Endothelial cell of umbilical vein (primary cell): ENCODE measurements at regions not wholly inside any gene's neighbourhood (a gene's known extent, or its start where the extent isn't known, plus 50 kb on each side); places are given as distances from the start of the nearest gene placed in this dataset.

Experiments used
- BruUV-seq: library from RNA; stranded (reverse); fragments of 400-500 nt; replicated peaks from 2 replicates; lab custom pipeline; 2021; lab: Mats Ljungman, UMichigan
- CTCF ChIA-PET: fragments of 300-600, 350-600 bp; sonication (Branson Sonifier 250); formaldehyde crosslinking; loops from one replicate; lab custom pipeline; 2021; ENCODE audit warnings: antibody characterized with exemption, inconsistent platforms; lab: Charles Lee
- POLR2A ChIA-PET: fragments of 300-600, 350-600 bp; sonication (Branson Sonifier 250); formaldehyde crosslinking; loops from one replicate; lab custom pipeline; 2021; ENCODE audit warnings: antibody characterized with exemption, inconsistent platforms; lab: Charles Lee
- DNase-seq: peaks from one replicate; pipeline ENCODE4 v3.0.0-alpha.2; 2011; ENCODE audit warnings: low read depth, low spot score
- FAIRE-seq: peaks from 2 replicates; lab custom pipeline; 2011; peaks lifted over from hg19 to GRCh38; lab: Jason Lieb, UNC
- H2AFZ ChIP-seq: 2 replicates; pipeline ENCODE4 v1.6.0; 2012; ENCODE audit warnings: low read depth, low read length, control low read depth, inconsistent platforms
- H3K27ac ChIP-seq: 2 replicates; pipeline ENCODE4 v1.5.1; 2011; ENCODE audit warnings: low read depth, mild to moderate bottlenecking, control low read depth, low read length, moderate library complexity; ENCODE audit not compliant: insufficient read depth
- H3K27me3 ChIP-seq, 2 experiments: 2 replicates each; pipeline versions ENCODE4 v1.6.0 to v1.6.1; 2011; ENCODE audit warnings: low read length in 2 of 2, mixed read lengths in 1 of 2; ENCODE audit not compliant: control insufficient read depth in 2 of 2, insufficient read depth in 2 of 2
- H3K36me3 ChIP-seq, 2 experiments: 2 replicates in 1 of 2; 3 replicates in 1 of 2; pipeline ENCODE4 v1.5.1; 2011; ENCODE audit warnings: low read length in 2 of 2, mild to moderate bottlenecking in 1 of 2, moderate library complexity in 1 of 2; ENCODE audit not compliant: control insufficient read depth in 2 of 2, insufficient read depth in 2 of 2; ENCODE audit errors: extremely low read depth in 1 of 2
- H3K4me1 ChIP-seq: 3 replicates; pipeline ENCODE4 v1.5.1; 2011; ENCODE audit warnings: mild to moderate bottlenecking, low read length; ENCODE audit not compliant: control insufficient read depth, insufficient read depth; ENCODE audit errors: extremely low read depth
- H3K4me2 ChIP-seq: 2 replicates; pipeline ENCODE4 v1.6.1; 2011; ENCODE audit warnings: low read length, control low read depth, mixed read lengths; ENCODE audit not compliant: insufficient read depth
- H3K4me3 ChIP-seq, 3 experiments: fragments of 200-600 bp in 1 of 3; sonication (generic), shearing (Covaris generic) in 1 of 3; replicated peaks in 1 of 3; 2 replicates each; pipeline ENCODE4 v1.5.1; 2011 to 2016; ENCODE audit warnings: control low read depth in 3 of 3, low read length in 3 of 3, mild to moderate bottlenecking in 2 of 3, inconsistent platforms in 1 of 3, low read depth in 1 of 3, moderate library complexity in 1 of 3; ENCODE audit not compliant: insufficient read depth in 1 of 3
- H3K79me2 ChIP-seq: 2 replicates; pipeline ENCODE4 v1.6.0; 2012; ENCODE audit warnings: low read length, inconsistent platforms; ENCODE audit not compliant: control insufficient read depth, insufficient read depth
- H3K9ac ChIP-seq: replicated peaks from 2 replicates; pipeline ENCODE3; 2011; ENCODE audit warnings: low read length, control low read depth; ENCODE audit not compliant: insufficient read depth; ENCODE audit errors: extremely low read depth
- H3K9me1 ChIP-seq: replicated peaks from 3 replicates; pipeline ENCODE4 v1.6.0; 2011; ENCODE audit warnings: mild to moderate bottlenecking, low read length; ENCODE audit not compliant: control insufficient read depth, insufficient read depth; ENCODE audit errors: extremely low read depth
- H3K9me3 ChIP-seq: replicated peaks from 2 replicates; pipeline ENCODE4 v1.5.1; 2012; ENCODE audit warnings: low read length, inconsistent platforms; ENCODE audit not compliant: control insufficient read depth, insufficient read depth
- H4K20me1 ChIP-seq: replicated peaks from 2 replicates; pipeline ENCODE3; 2011; ENCODE audit warnings: mild to moderate bottlenecking, low read length; ENCODE audit not compliant: control insufficient read depth, insufficient read depth; ENCODE audit errors: extremely low read depth
- CTCF ChIP-seq, 2 donors: IDR thresholded peaks; 1 replicate in 1 of 2; 2 replicates in 1 of 2; pipeline ENCODE4 v1.5.1; 2011; ENCODE audit warnings: low read length in 2 of 2, mild to moderate bottlenecking in 2 of 2, moderate library complexity in 2 of 2, control low read depth in 1 of 2, inconsistent platforms in 1 of 2, low read depth in 1 of 2; ENCODE audit not compliant: insufficient read depth in 1 of 2; ENCODE audit errors: extremely low read depth in 1 of 2
- EZH2 ChIP-seq: IDR thresholded peaks from 2 replicates; pipeline ENCODE4 v1.6.1; 2012; ENCODE audit warnings: borderline replicate concordance, low read depth, mild to moderate bottlenecking, moderate library complexity, low read length, inconsistent platforms; ENCODE audit not compliant: severe bottlenecking
- FOS ChIP-seq: IDR thresholded peaks from 2 replicates; pipeline ENCODE4 v1.6.1; 2011; ENCODE audit warnings: mild to moderate bottlenecking, low read length, moderate library complexity, borderline replicate concordance; ENCODE audit not compliant: insufficient read depth
- GATA2 ChIP-seq: IDR thresholded peaks from 2 replicates; pipeline ENCODE4 v1.7.0; 2011; ENCODE audit warnings: low read depth, mild to moderate bottlenecking, moderate library complexity, mixed read lengths, low read length; ENCODE audit not compliant: insufficient read length, insufficient read depth
- JUN ChIP-seq: IDR thresholded peaks from 2 replicates; pipeline ENCODE4 v1.6.1; 2011; ENCODE audit warnings: borderline replicate concordance, low read depth; ENCODE audit not compliant: insufficient read length, insufficient read depth
- MAX ChIP-seq: IDR thresholded peaks from 2 replicates; pipeline ENCODE4 v1.6.1; 2011; ENCODE audit not compliant: insufficient read depth, insufficient read length
- MYC ChIP-seq: IDR thresholded peaks from one replicate; pipeline ENCODE4 v1.6.1; 2011; ENCODE audit warnings: mild to moderate bottlenecking, low read depth, low read length
- POLR2A ChIP-seq: IDR thresholded peaks from 2 replicates; pipeline ENCODE4 v1.6.1; 2012; ENCODE audit warnings: low read depth, mild to moderate bottlenecking, control low read depth, low read length
- POLR2AphosphoS5 ChIP-seq: IDR thresholded peaks from 2 replicates; pipeline ENCODE4 v1.6.1; 2012; ENCODE audit warnings: low read depth, mild to moderate bottlenecking, control low read depth, low read length, moderate library complexity; ENCODE audit not compliant: insufficient read depth
- dilution Hi-C: fragments of 300-500 bp; cut with MboI; formaldehyde crosslinking; loops from one replicate; pipeline ENCODE4 v1.15.0; 2019; ENCODE audit warnings: low sequenced_read_pairs; ENCODE audit not compliant: extremely low pct_ligation_motif_present
- intact Hi-C: fragments of 100-400 bp; cut with micrococcal nuclease; formaldehyde crosslinking; loops from one replicate; pipeline ENCODE4 v1.10.0; 2022

GRCh38 chr16:72473631-72474030 lies 301.7 kb upstream of the PMFBP1 start:
- ChIA-PET CTCF (interaction anchor here (0.7 to 1.9 kb wide), 5 partner anchors 12 to 1405 kb away, joined by 3 to 5 read pairs (median 3); no protein-coding TSS in a partner anchor), POLR2A (no interaction called here)
- H3K36me3 ChIP-seq, result no peaks in the 10 kb centered on the region
- FAIRE-seq (no peak), DNase-seq (no peak)
- no peaks in the 10 kb centered on the region for H3K9me3 ChIP-seq
- BruUV-seq, result no TSS peak
- H3K4me1 ChIP-seq, result peaks cover 2% of the 10 kb centered on the region
- no peak overlapping the region for H3K27ac ChIP-seq
- TF ChIP-seq JUN, result no peak
- no peak for TF ChIP-seq CTCF (IDR thresholded peaks at IDR 0.05; ENCODE audit: extremely low read depth in 1 of 2, insufficient read depth in 1 of 2, low read depth in 1 of 2, low read length in 2 of 2)
- TF ChIP-seq EZH2, result no peak
- no peak for TF ChIP-seq POLR2AphosphoS5
- TF ChIP-seq GATA2, result no peak
- no peak for TF ChIP-seq POLR2A
- no peak for TF ChIP-seq MAX
- no peak for TF ChIP-seq FOS
- no peak for TF ChIP-seq MYC
- no peak overlapping the region for H3K4me2 ChIP-seq
- intact Hi-C loops, result no loop called here
- no peaks in the 10 kb centered on the region for H3K27me3 ChIP-seq
- H2AFZ ChIP-seq, result no peak overlapping the region
- H3K79me2 ChIP-seq, result no peaks in the 10 kb centered on the region
- H3K9ac ChIP-seq, result no peak overlapping the region
- no peaks in the 10 kb centered on the region for H4K20me1 ChIP-seq
- H3K9me1 ChIP-seq, result no peaks in the 10 kb centered on the region
- dilution Hi-C loops, result loop anchor here (25.0 kb wide), 1 partner anchor 336 kb away; no protein-coding TSS in a partner anchor
- H3K4me3 ChIP-seq, result no peak overlapping the region
